ENCODE measurements at regions not wholly inside any gene's neighbourhood (a gene's known extent, or its start where the extent isn't known, plus 50 kb on each side); places are given as distances from the start of the nearest gene placed in this dataset.

- ATAC-seq (no peak), DNase-seq (ENCODE audit: extremely low read depth in 1 of 4, low spot score in 3 of 4) (no peak), FAIRE-seq (no peak)
- no peaks in the 10 kb centered on the region for H3K9me3 ChIP-seq (replicated peaks; ENCODE audit: control insufficient read depth, insufficient read depth, low read depth, low read length)
- BruUV-seq (replicated peaks), result no TSS peak
- no peaks in the 10 kb centered on the region for H3K79me2 ChIP-seq (ENCODE audit: control insufficient read depth, insufficient read depth, low read length)
- H3K4me3 ChIP-seq, result no peak overlapping the region
- ChIA-PET CTCF (ENCODE audit: low intra/inter-chr PET ratio) (no interaction called here), POLR2A (no interaction called here)
- WGBS (ENCODE audit: insufficient coverage, low coverage, missing lambda C conversion rate), result 4% methylated on average over 5 of the region's 5 CpGs
- H4K20me1 ChIP-seq (replicated peaks; ENCODE audit: control insufficient read depth, insufficient read depth, low read length), result no peaks in the 10 kb centered on the region; the same call in 1 of the 2 replicates
- TF ChIP-seq OTX1 (CRISPR knock-in tag; IDR thresholded peaks at IDR 0.05) (no peak), KLF13 (tag; IDR thresholded peaks at IDR 0.05; ENCODE audit: borderline replicate concordance, low read depth) (no peak), TOE1 (IDR thresholded peaks at IDR 0.05; ENCODE audit: borderline replicate concordance) (no peak), TOE1 (CRISPR knock-in tag; IDR thresholded peaks at IDR 0.05; ENCODE audit: borderline replicate concordance, low read depth) (no peak), BRD4 (IDR thresholded peaks at IDR 0.05) (no peak), NR2C2 (CRISPR knock-in tag; IDR thresholded peaks at IDR 0.05) (no peak), NR2C2 (tag; IDR thresholded peaks at IDR 0.05) (no peak), RFX1 (IDR thresholded peaks at IDR 0.05) (no peak), ELF1 (tag; IDR thresholded peaks at IDR 0.05) (no peak), TBP (optimal IDR thresholded peaks at IDR 0.05; ENCODE audit: low read depth, low read length) (no peak), PHB2 (IDR thresholded peaks at IDR 0.05; ENCODE audit: low read depth) (no peak), ADNP (tag; IDR thresholded peaks at IDR 0.05) (no peak), FOXA3 (CRISPR knock-in tag; conservative IDR thresholded peaks at IDR 0.05 in 1 of 2, IDR thresholded peaks at IDR 0.05 in 1 of 2) (no peak), HEY1 (CRISPR knock-in tag; IDR thresholded peaks at IDR 0.05; ENCODE audit: borderline replicate concordance) (no peak), HLTF (IDR thresholded peaks at IDR 0.05) (no peak), ZNF764 (CRISPR knock-in tag; IDR thresholded peaks at IDR 0.05; ENCODE audit: low read depth) (no peak), BDP1 (IDR thresholded peaks at IDR 0.05; ENCODE audit: insufficient read depth, insufficient read length) (no peak), SMAD4 (CRISPR knock-in tag; conservative IDR thresholded peaks at IDR 0.05) (no peak)
- TF ChIP-seq, protein P1, sequence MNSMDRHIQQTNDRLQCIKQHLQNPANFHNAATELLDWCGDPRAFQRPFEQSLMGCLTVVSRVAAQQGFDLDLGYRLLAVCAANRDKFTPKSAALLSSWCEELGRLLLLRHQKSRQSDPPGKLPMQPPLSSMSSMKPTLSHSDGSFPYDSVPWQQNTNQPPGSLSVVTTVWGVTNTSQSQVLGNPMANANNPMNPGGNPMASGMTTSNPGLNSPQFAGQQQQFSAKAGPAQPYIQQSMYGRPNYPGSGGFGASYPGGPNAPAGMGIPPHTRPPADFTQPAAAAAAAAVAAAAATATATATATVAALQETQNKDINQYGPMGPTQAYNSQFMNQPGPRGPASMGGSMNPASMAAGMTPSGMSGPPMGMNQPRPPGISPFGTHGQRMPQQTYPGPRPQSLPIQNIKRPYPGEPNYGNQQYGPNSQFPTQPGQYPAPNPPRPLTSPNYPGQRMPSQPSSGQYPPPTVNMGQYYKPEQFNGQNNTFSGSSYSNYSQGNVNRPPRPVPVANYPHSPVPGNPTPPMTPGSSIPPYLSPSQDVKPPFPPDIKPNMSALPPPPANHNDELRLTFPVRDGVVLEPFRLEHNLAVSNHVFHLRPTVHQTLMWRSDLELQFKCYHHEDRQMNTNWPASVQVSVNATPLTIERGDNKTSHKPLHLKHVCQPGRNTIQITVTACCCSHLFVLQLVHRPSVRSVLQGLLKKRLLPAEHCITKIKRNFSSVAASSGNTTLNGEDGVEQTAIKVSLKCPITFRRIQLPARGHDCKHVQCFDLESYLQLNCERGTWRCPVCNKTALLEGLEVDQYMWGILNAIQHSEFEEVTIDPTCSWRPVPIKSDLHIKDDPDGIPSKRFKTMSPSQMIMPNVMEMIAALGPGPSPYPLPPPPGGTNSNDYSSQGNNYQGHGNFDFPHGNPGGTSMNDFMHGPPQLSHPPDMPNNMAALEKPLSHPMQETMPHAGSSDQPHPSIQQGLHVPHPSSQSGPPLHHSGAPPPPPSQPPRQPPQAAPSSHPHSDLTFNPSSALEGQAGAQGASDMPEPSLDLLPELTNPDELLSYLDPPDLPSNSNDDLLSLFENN (IDR thresholded peaks at IDR 0.05; ENCODE audit: low read depth in 2 of 2, low read length in 2 of 2), result no peak
- no peaks in the 10 kb centered on the region for H3K36me3 ChIP-seq (ENCODE audit: control insufficient read depth, insufficient read depth, low read length)
- H2AFZ ChIP-seq (ENCODE audit: low read depth, low read length), result no peak overlapping the region
- H3K4me1 ChIP-seq (replicated peaks in 1 of 2; ENCODE audit: control insufficient read depth in 2 of 2, insufficient read depth in 2 of 2, low read length in 2 of 2), result no peaks in the 10 kb centered on the region
- no peak overlapping the region for H3K9ac ChIP-seq (ENCODE audit: insufficient read depth in 1 of 2, low read depth in 2 of 2, low read length in 2 of 2)
- in situ Hi-C loops (cut with MboI) (no loop called here), intact Hi-C loops (cut with micrococcal nuclease) (no loop called here)
- no peaks in the 10 kb centered on the region for H3K9me1 ChIP-seq (ENCODE audit: control insufficient read depth, insufficient read depth, low read length)
- H3K27me3 ChIP-seq (ENCODE audit: control insufficient read depth in 2 of 2, insufficient read depth in 2 of 2, low read length in 2 of 2), result peaks cover 0 to 4% of the 10 kb centered on the region in 2 experiments; a peak in 1 of 5 replicates
- no peak overlapping the region for H3K4me2 ChIP-seq (ENCODE audit: insufficient read depth, low read length)
- no peak overlapping the region for H3K27ac ChIP-seq (ENCODE audit: extremely low read depth, low read depth, low read length)
Measured at GRCh38 chr10:4450169-4450568, 375.8 kb upstream of the AKR1E2 start.

Measured in K562 (cell line).